HAP-1 (cell line): ENCODE measurements at regions not wholly inside any gene's neighbourhood (a gene's known extent, or its start where the extent isn't known, plus 50 kb on each side); places are given as distances from the start of the nearest gene placed in this dataset.
"Not testable (repeated sequence)": the region's sequence is repeated elsewhere in the genome, so short reads cannot be mapped to it uniquely, and the experiment has no call there.

ENCODE experiments used
- DNase-seq, 2 experiments: peaks; one replicate each; pipeline ENCODE4 v3.0.0-alpha.2; 2016 to 2020; ENCODE audit warnings: low spot score in 2 of 2
- H3K27me3 ChIP-seq: fragments of 250-450 bp; sonication (Bioruptor Pico); 2 replicates; pipeline ENCODE4 v1.5.1; 2020; ENCODE audit warnings: low read depth, mild to moderate bottlenecking, moderate library complexity
- H3K36me3 ChIP-seq: fragments of 250-450 bp; sonication (Bioruptor Pico); replicated peaks from 2 replicates; pipeline ENCODE4 v1.5.1; 2020; ENCODE audit warnings: mild to moderate bottlenecking
- H3K4me1 ChIP-seq: fragments of 250-450 bp; sonication (Bioruptor Pico); 2 replicates; pipeline ENCODE4 v1.5.1; 2020; ENCODE audit warnings: mild to moderate bottlenecking
- H3K4me3 ChIP-seq: fragments of 250-450 bp; sonication (Bioruptor Pico); 2 replicates; pipeline ENCODE4 v1.5.1; 2020; ENCODE audit warnings: mild to moderate bottlenecking, moderate library complexity
- H3K9me3 ChIP-seq: fragments of 250-450 bp; sonication (Bioruptor Pico); 2 replicates; pipeline ENCODE4 v1.5.1; 2020; ENCODE audit warnings: mild to moderate bottlenecking, moderate library complexity
- in situ Hi-C: fragments of 300-500 bp; cut with MboI; formaldehyde crosslinking; loops from 3 replicates; pipeline ENCODE4 v1.14.3; 2020; ENCODE audit warnings: low sequenced_read_pairs, inconsistent platforms, mixed read lengths

DNA sequence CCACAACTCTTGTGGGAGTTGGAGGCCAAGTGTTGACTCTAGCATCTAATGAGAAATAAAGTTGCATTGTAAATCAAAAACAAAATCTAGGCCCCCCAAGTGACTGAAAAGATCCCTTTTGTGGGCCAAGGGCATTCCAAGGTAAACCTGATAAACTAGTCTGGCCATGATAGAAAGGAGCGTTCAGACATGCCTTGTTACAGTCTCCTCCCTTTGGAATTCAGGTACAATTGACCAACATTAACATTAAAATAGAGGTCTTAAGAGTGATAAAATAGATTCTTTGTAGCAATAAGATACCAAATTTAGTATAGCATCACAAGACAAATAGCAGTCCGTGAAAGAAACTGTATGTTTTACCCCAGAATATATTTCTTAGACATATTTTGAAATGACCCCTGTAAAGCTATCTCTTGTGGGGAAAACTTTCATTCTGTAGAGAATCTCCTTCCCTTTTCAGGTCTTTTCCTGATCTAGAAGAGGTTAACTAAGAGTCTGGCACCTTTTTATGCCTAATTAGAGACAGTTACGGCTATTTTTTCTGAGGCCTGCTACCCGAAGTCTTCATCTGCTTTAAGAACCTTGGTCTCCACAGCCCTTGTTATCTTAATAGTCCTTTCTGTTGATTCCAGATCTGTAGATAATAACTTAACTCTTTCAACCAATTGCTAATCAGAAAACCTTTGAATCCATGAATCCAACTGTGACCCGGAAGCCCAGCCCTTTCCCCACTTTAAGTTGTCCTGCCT, 495.4 kb upstream of the MMS22L start:
- H3K4me3 ChIP-seq, result no peak overlapping the region

DNA sequence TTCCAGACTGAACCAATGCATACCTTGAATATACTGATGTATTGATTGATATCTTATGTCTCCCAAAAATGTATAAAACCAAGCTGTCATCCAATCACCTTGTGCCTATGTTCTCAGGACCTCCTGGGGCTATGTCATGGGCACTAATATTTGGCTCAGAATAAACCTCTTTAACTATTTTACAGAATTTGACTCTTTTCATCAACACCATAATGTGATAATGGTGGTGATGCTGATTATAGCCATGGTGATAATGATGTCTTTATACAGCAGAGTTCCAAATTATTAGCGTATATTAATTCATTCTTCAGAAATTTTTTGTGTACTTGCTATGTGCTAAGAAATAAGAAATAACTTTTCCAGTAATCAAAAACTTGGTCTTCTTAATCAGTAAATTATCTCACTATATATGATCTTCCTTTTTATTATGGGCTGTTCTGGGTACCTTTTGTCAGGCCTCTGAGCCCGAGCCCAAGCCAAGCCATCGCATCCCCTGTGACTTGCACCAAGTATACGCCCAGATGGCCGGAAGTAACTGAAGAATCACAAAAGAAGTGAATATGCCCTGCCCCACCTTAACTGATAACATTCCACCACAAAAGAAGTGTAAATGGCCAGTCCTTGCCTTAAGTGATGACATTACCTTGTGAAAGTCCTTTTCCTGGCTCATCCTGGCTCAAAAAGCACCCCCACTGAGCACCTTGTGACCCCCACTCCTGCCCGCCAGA, 496.2 kb upstream of the MMS22L start:
- in situ Hi-C loops, H3K27me3 ChIP-seq, H3K4me3 ChIP-seq, H3K9me3 ChIP-seq, DNase-seq, H3K36me3 ChIP-seq: not testable (repeated sequence)
- peaks cover 18% of the 10 kb centered on the region for H3K4me1 ChIP-seq

More for the DNA sequence above, 495.4 kb upstream of the MMS22L start:
- H3K27me3 ChIP-seq, result no peaks in the 10 kb centered on the region
- no peaks in the 10 kb centered on the region for H3K9me3 ChIP-seq
- DNase-seq, result peak; percentile 55 to 97
- in situ Hi-C loops, result no loop called here
- H3K4me1 ChIP-seq, result peaks cover 18% of the 10 kb centered on the region
- H3K36me3 ChIP-seq, result no peaks in the 10 kb centered on the region

DNA sequence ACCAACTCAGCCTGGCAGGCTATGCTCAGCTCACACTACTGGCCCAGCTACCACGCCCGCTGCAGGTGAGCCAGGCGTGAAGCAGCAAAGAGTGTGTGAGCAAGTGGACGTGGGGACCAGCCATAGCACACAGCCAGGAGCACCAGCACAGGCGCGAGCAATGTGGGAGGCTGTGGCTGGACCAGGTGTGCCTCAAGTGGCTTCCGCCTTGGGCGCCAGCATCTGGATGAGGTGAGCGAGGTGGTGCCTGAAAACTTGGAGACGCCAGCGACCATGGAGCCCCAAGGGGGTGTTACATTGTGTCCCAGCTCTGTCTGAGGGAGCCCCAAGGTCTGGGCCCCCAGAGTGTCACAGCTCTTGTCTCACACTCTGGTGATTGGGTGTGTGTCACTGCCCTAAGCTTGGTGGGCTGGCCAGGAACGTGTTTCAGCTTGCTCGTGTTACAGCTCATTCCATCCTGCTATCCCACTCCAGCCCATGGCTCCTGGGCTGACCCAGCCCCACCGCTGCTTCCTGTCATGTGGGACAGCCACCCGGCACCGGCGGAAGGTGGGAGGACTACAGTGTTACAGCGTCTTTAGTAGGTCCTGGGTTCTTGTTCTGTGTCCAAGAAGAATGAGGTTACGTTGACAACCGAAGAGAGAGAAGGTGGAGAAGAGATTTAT, 508.0 kb upstream of the MMS22L start:
- Histone ChIP-seq H3K9me3 (no peaks in the 10 kb centered on the region), H3K4me3 (no peak overlapping the region), H3K27me3 (no peaks in the 10 kb centered on the region), H3K4me1 (no peaks in the 10 kb centered on the region), H3K36me3 (no peaks in the 10 kb centered on the region)
- DNase-seq, result no peak
- in situ Hi-C loops, result no loop called here

DNA sequence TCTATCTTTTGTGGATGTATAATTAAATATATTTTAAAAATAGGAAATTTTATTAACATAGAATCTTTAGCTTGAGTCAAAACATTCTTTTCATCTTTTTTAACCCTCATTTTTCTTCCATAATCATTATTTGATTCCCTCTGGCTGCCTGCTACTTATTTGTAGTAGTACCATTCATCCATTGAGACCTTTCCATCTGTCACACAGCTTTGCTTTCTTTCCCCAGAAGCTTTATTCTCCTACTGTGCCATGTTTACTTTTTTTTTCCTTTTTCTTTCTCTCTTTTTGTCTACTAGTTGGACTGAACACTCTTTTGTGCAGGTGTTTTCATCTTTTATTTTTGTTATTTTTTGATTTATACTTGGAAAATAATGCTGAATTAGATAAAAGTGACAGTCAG, 522.6 kb upstream of the MMS22L start:
- in situ Hi-C loops, result no loop called here
- no peak for DNase-seq
- no peaks in the 10 kb centered on the region for H3K9me3 ChIP-seq
- H3K4me3 ChIP-seq, result no peak overlapping the region
- H3K27me3 ChIP-seq, result no peaks in the 10 kb centered on the region
- H3K36me3 ChIP-seq, result no peaks in the 10 kb centered on the region
- no peaks in the 10 kb centered on the region for H3K4me1 ChIP-seq

DNA sequence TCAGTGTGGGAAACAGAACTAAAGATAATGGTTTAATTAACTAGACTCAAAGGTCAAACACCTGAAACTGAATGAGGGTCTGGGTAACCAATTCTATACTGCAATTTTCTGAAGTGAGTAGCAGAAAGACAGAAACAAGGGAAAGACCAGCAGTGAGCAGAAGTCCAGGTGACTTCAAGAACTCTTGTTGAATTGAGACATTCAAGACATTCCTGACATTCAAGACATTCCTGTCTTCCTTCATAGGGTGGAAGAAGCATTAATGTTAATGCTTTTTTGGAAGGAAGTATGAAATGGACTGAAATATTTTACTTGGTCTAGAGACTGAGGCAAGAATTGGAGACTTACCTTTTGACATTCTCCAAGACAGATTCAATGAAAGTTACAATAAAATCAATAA, 529.9 kb upstream of the MMS22L start:
- Histone ChIP-seq H3K4me3 (no peak overlapping the region), H3K27me3 (no peaks in the 10 kb centered on the region; the same call in 1 of the 2 replicates), H3K4me1 (no peaks in the 10 kb centered on the region), H3K9me3 (no peaks in the 10 kb centered on the region), H3K36me3 (no peaks in the 10 kb centered on the region)
- in situ Hi-C loops, result no loop called here
- DNase-seq, result no peak

DNA sequence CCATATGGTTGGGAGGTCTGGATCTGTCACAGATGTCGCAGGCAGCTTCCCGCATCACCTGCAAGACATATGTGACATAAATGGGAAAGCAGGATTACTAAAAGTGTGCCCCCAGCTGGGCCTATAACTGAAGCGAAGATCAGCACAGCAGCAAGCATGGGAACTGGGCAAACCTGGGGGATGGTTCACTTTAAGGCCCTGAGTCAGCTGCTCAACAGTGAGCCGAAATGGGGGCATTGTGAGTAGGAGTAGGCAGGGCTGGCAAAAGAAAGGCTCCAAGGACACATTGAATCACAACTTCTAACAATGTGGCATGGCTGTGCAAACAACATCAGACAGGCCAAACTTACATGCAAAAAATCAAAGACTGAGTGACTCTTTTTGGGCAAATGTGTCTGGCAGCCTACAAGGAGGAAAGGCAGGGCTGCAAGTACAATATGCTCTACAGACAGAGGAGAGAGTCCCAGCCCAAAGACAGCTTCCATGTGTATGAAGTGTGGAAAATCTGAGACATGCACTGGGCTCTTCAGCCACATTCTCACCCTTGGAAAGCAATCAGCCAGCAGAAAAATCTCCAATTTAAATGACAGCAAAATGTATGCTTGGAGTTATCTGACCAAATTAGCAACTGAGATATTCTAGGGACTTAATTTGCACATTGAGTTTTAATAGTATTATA, 531.0 kb upstream of the MMS22L start:
- H3K36me3 ChIP-seq, result no peaks in the 10 kb centered on the region
- DNase-seq, result no peak
- in situ Hi-C loops, result no loop called here

DNA sequence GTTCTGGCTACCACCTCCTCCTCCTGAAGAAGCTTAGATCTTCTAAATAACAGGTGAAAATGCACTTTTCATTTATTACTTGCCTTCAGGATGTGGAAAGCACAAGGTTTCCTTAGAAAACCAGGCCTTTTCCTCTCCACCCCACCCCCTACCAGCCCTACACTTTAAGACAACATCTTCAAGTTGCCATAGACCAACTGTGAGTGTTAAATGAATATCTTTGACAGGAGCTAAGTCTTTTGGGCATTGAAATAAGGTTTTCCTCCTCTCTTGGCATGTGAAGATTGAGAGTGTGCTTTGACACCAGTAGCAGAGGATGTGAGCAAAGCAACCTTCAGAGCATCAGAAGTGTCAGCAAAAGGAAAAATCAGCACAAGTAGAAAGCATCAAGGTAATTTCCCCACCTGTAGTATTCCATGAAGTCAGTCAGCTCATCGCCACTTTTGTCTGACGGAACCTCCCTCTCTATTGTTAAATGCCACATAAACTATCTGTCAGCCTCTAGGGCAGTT, 532.3 kb upstream of the MMS22L start:
- H3K4me1 ChIP-seq, result peaks cover 10% of the 10 kb centered on the region
- no peak overlapping the region for H3K4me3 ChIP-seq
- no peak for DNase-seq
- in situ Hi-C loops, result no loop called here
- no peaks in the 10 kb centered on the region for H3K36me3 ChIP-seq
- H3K9me3 ChIP-seq, result no peaks in the 10 kb centered on the region
- H3K27me3 ChIP-seq, result no peaks in the 10 kb centered on the region; the same call in 1 of the 2 replicates

More for the DNA sequence above, 531.0 kb upstream of the MMS22L start:
- no peak overlapping the region for H3K4me3 ChIP-seq
- peaks cover 6% of the 10 kb centered on the region for H3K4me1 ChIP-seq
- H3K9me3 ChIP-seq, result no peaks in the 10 kb centered on the region
- no peaks in the 10 kb centered on the region; the same call in 1 of the 2 replicates for H3K27me3 ChIP-seq

DNA sequence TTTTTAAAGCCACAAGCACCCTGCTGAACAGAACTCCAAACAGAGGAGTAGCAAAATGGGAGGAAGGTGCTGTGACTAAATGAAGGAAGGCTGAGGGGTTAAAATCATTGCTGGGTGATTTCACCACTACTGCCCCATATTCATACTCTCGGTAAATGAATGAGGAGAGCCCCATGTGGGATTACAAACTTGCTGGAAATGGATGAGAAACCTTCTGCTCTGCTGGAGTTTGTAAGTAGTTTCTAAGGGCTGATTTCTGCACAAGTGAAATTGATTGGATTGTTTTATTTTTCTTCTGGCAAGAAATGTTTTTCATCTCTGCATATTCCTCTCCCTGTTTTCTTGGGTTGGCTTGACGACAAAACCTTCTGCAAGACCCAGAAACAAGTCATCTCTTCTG, 533.5 kb upstream of the MMS22L start:
- no peaks in the 10 kb centered on the region; the same call in 1 of the 2 replicates for H3K27me3 ChIP-seq
- H3K36me3 ChIP-seq, result no peaks in the 10 kb centered on the region
- in situ Hi-C loops, result no loop called here
- H3K4me1 ChIP-seq, result peaks cover 10% of the 10 kb centered on the region
- H3K9me3 ChIP-seq, result no peaks in the 10 kb centered on the region
- DNase-seq, result no peak
- no peak overlapping the region for H3K4me3 ChIP-seq

DNA sequence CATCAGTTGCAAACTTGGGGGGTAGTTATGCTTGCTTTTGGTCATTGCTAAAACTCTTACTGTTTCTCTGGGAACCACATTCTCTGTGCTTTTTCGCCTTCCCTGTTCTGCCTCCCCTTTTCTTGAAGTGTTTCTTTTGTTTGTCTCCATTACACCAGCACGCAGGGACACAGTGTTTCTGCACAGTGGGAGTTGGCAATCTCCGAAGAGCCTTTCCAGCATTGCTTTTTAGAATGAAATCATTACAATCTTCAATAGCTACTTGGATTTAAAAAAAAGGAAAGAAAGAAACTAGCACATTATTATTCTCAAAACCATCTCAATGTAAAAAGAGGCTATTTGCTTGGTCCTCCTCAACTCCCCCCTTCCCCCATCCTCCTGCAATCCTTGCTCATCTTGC, 536.7 kb upstream of the MMS22L start:
- Histone ChIP-seq H3K9me3 (no peaks in the 10 kb centered on the region), H3K4me3 (no peak overlapping the region), H3K36me3 (no peaks in the 10 kb centered on the region), H3K4me1 (peaks cover 10% of the 10 kb centered on the region), H3K27me3 (no peaks in the 10 kb centered on the region)
- DNase-seq, result no peak
- in situ Hi-C loops, result no loop called here

DNA sequence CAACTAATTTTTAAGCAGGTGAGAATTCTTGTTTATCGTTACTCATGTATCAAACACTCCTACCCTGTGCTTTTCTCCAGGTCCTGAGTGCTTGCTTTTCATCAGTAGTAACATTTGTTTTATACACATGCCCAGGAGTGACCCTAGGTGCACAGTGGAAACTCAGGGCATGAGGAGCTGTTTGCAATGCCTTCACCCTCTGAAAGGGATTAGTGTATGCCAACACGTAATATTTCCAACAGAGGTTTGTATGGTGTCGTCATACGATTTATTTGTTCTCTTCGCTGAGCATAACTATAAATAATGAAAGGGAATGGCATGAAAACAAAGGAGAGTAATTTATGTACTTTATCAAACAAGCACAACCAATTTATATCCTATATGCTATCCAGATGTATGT, 537.4 kb upstream of the MMS22L start:
- DNase-seq, result no peak
- Histone ChIP-seq H3K4me3 (no peak overlapping the region), H3K36me3 (no peaks in the 10 kb centered on the region), H3K4me1 (peaks cover 10% of the 10 kb centered on the region), H3K27me3 (no peaks in the 10 kb centered on the region), H3K9me3 (no peaks in the 10 kb centered on the region)
- in situ Hi-C loops, result no loop called here

DNA sequence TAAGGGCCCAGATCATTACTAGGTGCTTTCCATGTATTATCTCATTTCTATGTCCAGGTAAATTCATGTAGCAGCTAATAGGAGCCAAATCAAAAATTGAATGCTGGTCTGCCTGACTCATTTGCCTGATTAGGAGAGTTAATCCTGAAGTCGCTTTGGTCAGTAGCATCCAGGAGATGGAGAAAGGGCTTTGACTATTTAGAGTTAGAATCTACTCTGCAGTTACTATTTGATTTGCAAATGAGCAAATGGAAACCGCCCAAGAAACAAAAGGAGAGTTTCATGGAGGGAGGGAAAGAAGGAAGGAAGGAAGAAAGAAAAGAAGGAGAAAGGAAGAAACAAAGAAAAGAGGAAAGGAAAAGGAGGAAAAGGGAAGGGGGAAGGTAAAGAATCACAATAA, 539.6 kb upstream of the MMS22L start:
- no peak for DNase-seq
- in situ Hi-C loops, result no loop called here

DNA sequence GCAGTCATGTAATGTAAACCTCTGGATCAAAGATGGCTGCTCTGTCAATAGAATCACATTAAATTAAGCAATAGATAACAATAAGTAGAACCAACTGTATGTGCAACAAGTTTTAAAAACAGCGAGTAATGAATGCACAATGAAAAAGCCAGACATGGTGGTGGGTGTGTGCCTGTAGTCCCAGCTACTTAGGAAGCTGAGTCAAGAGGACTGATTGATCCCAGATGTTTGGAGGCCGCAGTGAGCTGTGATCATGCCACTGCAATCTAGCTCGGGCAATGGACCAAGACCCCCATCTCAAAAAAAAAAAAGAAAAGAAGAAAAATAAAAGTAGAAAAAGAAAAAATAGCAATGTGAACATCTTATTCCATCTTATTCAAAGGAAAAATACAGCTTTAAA, 558.7 kb upstream of the MMS22L start:
- Histone ChIP-seq H3K9me3 (no peaks in the 10 kb centered on the region), H3K27me3 (no peaks in the 10 kb centered on the region), H3K4me1 (no peaks in the 10 kb centered on the region), H3K4me3 (no peak overlapping the region), H3K36me3 (no peaks in the 10 kb centered on the region)
- in situ Hi-C loops, result no loop called here
- no peak for DNase-seq

More for the DNA sequence above, 539.6 kb upstream of the MMS22L start:
- Histone ChIP-seq H3K27me3 (no peaks in the 10 kb centered on the region), H3K4me1 (peaks cover 10% of the 10 kb centered on the region), H3K36me3 (no peaks in the 10 kb centered on the region), H3K9me3 (no peaks in the 10 kb centered on the region), H3K4me3 (no peak overlapping the region)

DNA sequence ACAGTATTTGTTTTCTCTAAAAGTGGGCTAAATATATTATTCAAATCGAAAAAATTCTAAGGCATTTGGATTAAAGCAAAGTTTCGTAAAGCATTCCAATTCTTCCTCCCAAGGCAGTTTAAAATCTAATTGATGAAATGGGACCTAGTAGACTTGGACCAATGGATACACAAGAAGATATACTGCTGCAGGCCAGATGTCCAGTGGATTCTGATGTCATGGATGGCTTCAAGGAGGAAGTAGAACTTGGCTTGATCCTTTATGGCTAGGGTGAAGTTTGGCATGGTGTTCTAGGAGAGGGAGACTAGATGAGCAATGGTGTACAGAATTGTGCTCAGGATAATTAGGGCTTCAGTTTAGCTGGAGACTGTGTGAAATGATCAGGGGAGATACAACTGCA, 559.5 kb upstream of the MMS22L start:
- in situ Hi-C loops, result no loop called here
- no peak for DNase-seq
- Histone ChIP-seq H3K4me1 (no peaks in the 10 kb centered on the region), H3K36me3 (no peaks in the 10 kb centered on the region), H3K27me3 (no peaks in the 10 kb centered on the region), H3K9me3 (no peaks in the 10 kb centered on the region), H3K4me3 (no peak overlapping the region)
